K562 (cell line): ENCODE measurements at regions not wholly inside any gene's neighbourhood (a gene's known extent, or its start where the extent isn't known, plus 50 kb on each side); places are given as distances from the start of the nearest gene placed in this dataset.

ENCODE experiments used
- ATAC-seq: fragments of 200-7000 bp; cut with Tn5 transposase; 3 replicates; pipeline ENCODE4 v1.9.1; 2020; ENCODE audit warnings: moderate library complexity
- BruUV-seq: library from RNA; stranded (reverse); fragments of 400-500 nt; replicated peaks from 2 replicates; lab custom pipeline; 2021; lab: Mats Ljungman, UMichigan
- CTCF ChIA-PET: fragments of 300-600 bp; formaldehyde crosslinking; extraction: SDS; loops from one replicate; lab custom pipeline; 2021; ENCODE audit warnings: low intra/inter-chr PET ratio; lab: Yijun Ruan, JAX
- POLR2A ChIA-PET: fragments of 300-600, 350-650 bp; sonication (Branson Sonifier 250); formaldehyde crosslinking; extraction: SDS; loops from one replicate; lab custom pipeline; 2021; ENCODE audit warnings: antibody characterized with exemption, inconsistent platforms; lab: Yijun Ruan, JAX
- DNase-seq, 4 experiments: peaks; one replicate each; pipeline versions ENCODE4 v3.0.0 to v3.0.0-alpha.2; 2011 to 2018; ENCODE audit warnings: low spot score in 3 of 4, mixed read lengths in 3 of 4; ENCODE audit errors: extremely low read depth in 1 of 4
- FAIRE-seq: peaks from 2 replicates; lab custom pipeline; 2011; peaks lifted over from hg19 to GRCh38; lab: Jason Lieb, UNC
- H2AFZ ChIP-seq: 2 replicates; pipeline ENCODE4 v1.6.0; 2011; ENCODE audit warnings: low read depth, low read length, control low read depth, inconsistent platforms
- H3K27ac ChIP-seq: fragments of 200-600 bp; 3 replicates; pipeline ENCODE4 v1.8.0; 2011; ENCODE audit warnings: low read depth, mild to moderate bottlenecking, control low read depth, inconsistent platforms, low read length, moderate library complexity, mixed read lengths; ENCODE audit errors: extremely low read depth
- H3K27me3 ChIP-seq, 2 experiments: fragments of 300-600 bp in 1 of 2; 2 replicates in 1 of 2; 3 replicates in 1 of 2; pipeline versions ENCODE4 v1.6.0 to v1.8.0; 2011; ENCODE audit warnings: inconsistent platforms in 2 of 2, low read length in 2 of 2, mild to moderate bottlenecking in 1 of 2, mixed read lengths in 1 of 2, moderate library complexity in 1 of 2; ENCODE audit not compliant: control insufficient read depth in 2 of 2, insufficient read depth in 2 of 2
- H3K36me3 ChIP-seq: fragments of 300-600 bp; 3 replicates; pipeline ENCODE4 v1.8.0; 2011; ENCODE audit warnings: mild to moderate bottlenecking, low read length, inconsistent platforms; ENCODE audit not compliant: control insufficient read depth, insufficient read depth
- H3K4me1 ChIP-seq, 2 experiments: fragments of 200-600 bp in 1 of 2; replicated peaks in 1 of 2; 2 replicates in 1 of 2; 3 replicates in 1 of 2; pipeline versions ENCODE4 v1.5.1 to v1.8.0; 2011; ENCODE audit warnings: inconsistent platforms in 2 of 2, low read length in 2 of 2, mild to moderate bottlenecking in 1 of 2, mixed read lengths in 1 of 2, moderate library complexity in 1 of 2; ENCODE audit not compliant: control insufficient read depth in 2 of 2, insufficient read depth in 2 of 2
- H3K4me2 ChIP-seq: 2 replicates; pipeline ENCODE4 v1.6.1; 2011; ENCODE audit warnings: low read length, control low read depth, inconsistent platforms, mixed read lengths; ENCODE audit not compliant: insufficient read depth
- H3K4me3 ChIP-seq: fragments of 200-600 bp; sonication (generic), shearing (Covaris generic); 2 replicates; pipeline ENCODE4 v1.5.1; 2016; ENCODE audit warnings: control low read depth, inconsistent platforms
- H3K79me2 ChIP-seq: fragments of 200-600 bp; 3 replicates; pipeline ENCODE4 v1.8.0; 2011; ENCODE audit warnings: low read length, inconsistent platforms; ENCODE audit not compliant: control insufficient read depth, insufficient read depth
- H3K9ac ChIP-seq, 2 experiments: 2 replicates each; pipeline versions ENCODE4 v1.6.0 to v1.6.1; 2011; ENCODE audit warnings: low read depth in 2 of 2, low read length in 2 of 2, control low read depth in 1 of 2, inconsistent platforms in 1 of 2, mild to moderate bottlenecking in 1 of 2, mixed read lengths in 1 of 2; ENCODE audit not compliant: insufficient read depth in 1 of 2
- H3K9me1 ChIP-seq: one replicate; pipeline ENCODE4 v1.6.0; 2011; ENCODE audit warnings: inconsistent platforms, mild to moderate bottlenecking, low read length, moderate library complexity; ENCODE audit not compliant: control insufficient read depth, insufficient read depth
- H3K9me3 ChIP-seq: replicated peaks from 2 replicates; pipeline ENCODE4 v1.5.1; 2011; ENCODE audit warnings: low read depth, low read length, inconsistent platforms; ENCODE audit not compliant: control insufficient read depth, insufficient read depth
- H4K20me1 ChIP-seq: replicated peaks from 2 replicates; pipeline ENCODE4 v1.6.1; 2011; ENCODE audit warnings: low read length, inconsistent platforms, mixed read lengths; ENCODE audit not compliant: control insufficient read depth, insufficient read depth
- EP300 ChIP-seq: IDR thresholded peaks from 2 replicates; pipeline ENCODE4 v1.6.1; 2012; ENCODE audit warnings: low read length, improper control_type of control experiment
- ESRRA ChIP-seq: fragments of 450-650 bp; IDR thresholded peaks from 2 replicates; pipeline ENCODE4 v1.6.1; 2014; ENCODE audit warnings: low read depth, mild to moderate bottlenecking, moderate library complexity, borderline replicate concordance
- ZBTB8A ChIP-seq: fragments of 450-650 bp; IDR thresholded peaks from 2 replicates; pipeline ENCODE4 v1.6.1; 2018; ENCODE audit warnings: mild to moderate bottlenecking, moderate library complexity; ENCODE audit not compliant: partially characterized antibody
- ZFP36 ChIP-seq: fragments of 150-350 bp; IDR thresholded peaks from 2 replicates; pipeline ENCODE4 v1.6.1; 2018; ENCODE audit warnings: low read length, low read depth; ENCODE audit not compliant: partially characterized antibody
- WGBS: fragments of 100-300 bp; shearing (Covaris generic); methylation state at CpG from one replicate; pipeline ENCODE4 v1.1.6; 2016; ENCODE audit warnings: low coverage, mixed read lengths; ENCODE audit not compliant: insufficient coverage; ENCODE audit errors: missing lambda C conversion rate; 5-methylcytosine and 5-hydroxymethylcytosine counted together
- in situ Hi-C: fragments of 300-500 bp; cut with MboI; formaldehyde crosslinking; loops from 4 replicates; pipeline ENCODE4 v1.15.0; 2018; ENCODE audit warnings: inconsistent platforms, mixed read lengths
- intact Hi-C: fragments of 100-400 bp; cut with micrococcal nuclease; formaldehyde crosslinking; loops from 2 replicates; pipeline ENCODE4 v1.14.2; 2022
- TF ChIP-seq, protein P1 (sequence below), 2 experiments: fragments of 450-650 bp; IDR thresholded peaks; 2 replicates each; pipeline ENCODE4 v1.6.1; 2018; ENCODE audit warnings: mild to moderate bottlenecking in 2 of 2, low read depth in 1 of 2; ENCODE audit not compliant: partially characterized antibody in 2 of 2
- TF ChIP-seq, protein P2 (sequence below): sonication (generic); formaldehyde crosslinking; IDR thresholded peaks from 2 replicates; pipeline ENCODE4 v1.8.0; 2022; ENCODE audit warnings: mild to moderate bottlenecking, missing genetic modification reagents

DNA sequence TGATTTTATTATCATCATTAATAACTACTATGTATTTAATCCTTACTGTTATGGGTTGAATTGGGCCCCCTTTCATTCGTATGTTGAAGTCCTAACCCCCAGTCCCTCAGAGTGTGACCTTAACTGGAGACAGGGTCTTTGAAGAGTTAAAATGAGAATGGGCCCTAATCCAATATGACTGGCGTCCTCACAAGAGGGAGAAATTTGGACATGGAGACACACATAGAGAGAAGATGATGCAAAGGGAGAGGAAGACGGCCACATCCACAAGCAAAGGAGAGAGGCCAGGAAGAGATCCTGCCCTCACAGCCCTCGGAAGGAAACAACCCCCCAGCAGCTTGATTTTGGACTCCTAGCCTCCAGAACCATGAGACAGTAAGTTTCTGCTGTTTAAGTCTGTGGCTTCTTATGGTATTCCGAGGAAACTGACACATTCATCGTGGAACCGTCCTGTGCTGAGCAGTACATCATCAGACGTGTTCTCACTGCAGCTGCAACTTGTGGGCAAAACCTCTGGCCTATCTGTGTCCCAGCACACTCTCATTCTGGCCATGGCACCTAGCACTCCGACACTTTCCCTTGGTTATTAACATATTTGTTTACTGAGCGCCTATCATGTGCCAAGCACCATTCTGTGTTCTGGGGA lies 127.6 kb downstream of the SLC38A6 start (continued):
- TF ChIP-seq, protein P1, sequence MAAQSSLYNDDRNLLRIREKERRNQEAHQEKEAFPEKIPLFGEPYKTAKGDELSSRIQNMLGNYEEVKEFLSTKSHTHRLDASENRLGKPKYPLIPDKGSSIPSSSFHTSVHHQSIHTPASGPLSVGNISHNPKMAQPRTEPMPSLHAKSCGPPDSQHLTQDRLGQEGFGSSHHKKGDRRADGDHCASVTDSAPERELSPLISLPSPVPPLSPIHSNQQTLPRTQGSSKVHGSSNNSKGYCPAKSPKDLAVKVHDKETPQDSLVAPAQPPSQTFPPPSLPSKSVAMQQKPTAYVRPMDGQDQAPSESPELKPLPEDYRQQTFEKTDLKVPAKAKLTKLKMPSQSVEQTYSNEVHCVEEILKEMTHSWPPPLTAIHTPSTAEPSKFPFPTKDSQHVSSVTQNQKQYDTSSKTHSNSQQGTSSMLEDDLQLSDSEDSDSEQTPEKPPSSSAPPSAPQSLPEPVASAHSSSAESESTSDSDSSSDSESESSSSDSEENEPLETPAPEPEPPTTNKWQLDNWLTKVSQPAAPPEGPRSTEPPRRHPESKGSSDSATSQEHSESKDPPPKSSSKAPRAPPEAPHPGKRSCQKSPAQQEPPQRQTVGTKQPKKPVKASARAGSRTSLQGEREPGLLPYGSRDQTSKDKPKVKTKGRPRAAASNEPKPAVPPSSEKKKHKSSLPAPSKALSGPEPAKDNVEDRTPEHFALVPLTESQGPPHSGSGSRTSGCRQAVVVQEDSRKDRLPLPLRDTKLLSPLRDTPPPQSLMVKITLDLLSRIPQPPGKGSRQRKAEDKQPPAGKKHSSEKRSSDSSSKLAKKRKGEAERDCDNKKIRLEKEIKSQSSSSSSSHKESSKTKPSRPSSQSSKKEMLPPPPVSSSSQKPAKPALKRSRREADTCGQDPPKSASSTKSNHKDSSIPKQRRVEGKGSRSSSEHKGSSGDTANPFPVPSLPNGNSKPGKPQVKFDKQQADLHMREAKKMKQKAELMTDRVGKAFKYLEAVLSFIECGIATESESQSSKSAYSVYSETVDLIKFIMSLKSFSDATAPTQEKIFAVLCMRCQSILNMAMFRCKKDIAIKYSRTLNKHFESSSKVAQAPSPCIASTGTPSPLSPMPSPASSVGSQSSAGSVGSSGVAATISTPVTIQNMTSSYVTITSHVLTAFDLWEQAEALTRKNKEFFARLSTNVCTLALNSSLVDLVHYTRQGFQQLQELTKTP (IDR thresholded peaks at IDR 0.05; ENCODE audit: low read depth in 1 of 2, partially characterized antibody in 2 of 2) = no peak
- no peak for TF ChIP-seq ESRRA
- no peak for TF ChIP-seq EP300

GRCh38 chr14:61107869-61108493 lies 126.9 kb downstream of the SLC38A6 start:
- Histone ChIP-seq H3K9ac (no peak overlapping the region; a peak in 1 of 4 replicates), H3K4me1 (peaks cover 5 to 17% of the 10 kb centered on the region in 2 experiments; a peak in 3 of 5 replicates), H3K27me3 (no peaks in the 10 kb centered on the region), H3K4me3 (no peak overlapping the region), H3K9me1 (no peaks in the 10 kb centered on the region), H3K4me2 (no peak overlapping the region), H3K79me2 (no peaks in the 10 kb centered on the region), H4K20me1 (no peaks in the 10 kb centered on the region), H2AFZ (no peak overlapping the region), H3K36me3 (no peaks in the 10 kb centered on the region), H3K27ac (no peak overlapping the region), H3K9me3 (no peaks in the 10 kb centered on the region)
- ATAC-seq (no peak), FAIRE-seq (no peak), DNase-seq (no peak)
- BruUV-seq = no TSS peak
- ChIA-PET POLR2A (no interaction called here), CTCF (no interaction called here)
- intact Hi-C loops = no loop called here
- in situ Hi-C loops = no loop called here
- TF ChIP-seq, protein P2, sequence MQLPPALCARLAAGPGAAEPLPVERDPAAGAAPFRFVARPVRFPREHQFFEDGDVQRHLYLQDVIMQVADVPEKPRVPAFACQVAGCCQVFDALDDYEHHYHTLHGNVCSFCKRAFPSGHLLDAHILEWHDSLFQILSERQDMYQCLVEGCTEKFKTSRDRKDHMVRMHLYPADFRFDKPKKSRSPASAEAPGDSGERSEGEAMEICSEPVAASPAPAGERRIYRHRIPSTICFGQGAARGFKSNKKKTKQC (CRISPR knock-in tag) = no peak
- TF ChIP-seq ZBTB8A (no peak), ZFP36 (no peak)
- WGBS = 52% methylated on average over 4 of the region's 6 CpGs
